ENCODE measurements at regions not wholly inside any gene's neighbourhood (a gene's known extent, or its start where the extent isn't known, plus 50 kb on each side); places are given as distances from the start of the nearest gene placed in this dataset.
"Not testable (repeated sequence)": the region's sequence is repeated elsewhere in the genome, so short reads cannot be mapped to it uniquely, and the experiment has no call there.

DNA sequence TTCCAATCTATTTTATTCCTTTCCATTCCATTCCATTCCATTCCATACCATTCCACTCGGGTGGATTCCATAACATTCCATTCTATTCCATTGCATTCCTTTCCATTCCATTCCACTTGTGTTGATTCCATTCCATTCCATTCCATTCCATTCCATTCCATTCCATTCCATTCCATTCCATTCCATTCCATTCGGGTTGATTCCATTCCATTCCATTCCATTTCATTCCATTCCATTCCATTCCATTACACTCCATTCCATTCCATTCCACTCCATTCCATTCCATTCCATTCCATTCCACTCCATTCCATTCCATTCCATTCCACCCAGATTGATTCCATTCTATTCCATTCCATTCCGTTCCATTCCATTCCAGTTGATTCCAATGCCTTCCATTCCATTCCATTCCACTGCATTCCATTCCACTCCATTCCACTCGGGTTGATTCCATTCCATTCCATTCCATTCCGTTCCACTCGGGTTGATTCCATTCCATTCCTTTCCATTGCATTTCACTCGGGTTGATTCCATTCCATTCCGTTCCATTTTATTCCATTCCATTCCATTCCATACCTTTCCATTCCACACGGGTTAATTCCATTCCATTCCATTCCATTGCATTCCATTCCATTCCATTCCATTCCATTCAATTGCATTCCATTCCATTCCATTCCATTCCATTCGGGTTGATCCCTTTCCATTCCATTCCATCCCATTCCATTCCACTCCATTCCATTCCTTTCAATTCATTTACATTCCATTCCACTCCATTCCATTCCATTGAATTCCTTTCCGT, 168.4 kb downstream of the CWH43 start:
- not testable (repeated sequence) for H3K36me3 ChIP-seq (ENCODE audit: control insufficient read depth, insufficient read depth, low read length)
- 58 to 60% methylated on average over 11 of the region's 11 CpGs for WGBS, 2 experiments (ENCODE audit: insufficient coverage in 2 of 2)
- H3K9me3 ChIP-seq (ENCODE audit: control insufficient read depth, low read length) = peaks cover 74% of the 10 kb centered on the region

GRCh38 chr4:49155270-49155669, 169.2 kb downstream of the CWH43 start:
- H3K4me1 ChIP-seq (ENCODE audit: control insufficient read depth, insufficient read depth, low read length, poor library complexity, severe bottlenecking); H3K4me3 ChIP-seq (ENCODE audit: extremely low read depth, insufficient read depth, low read length, poor library complexity, severe bottlenecking); H3K36me3 ChIP-seq (ENCODE audit: control insufficient read depth, insufficient read depth, low read length); H3K27ac ChIP-seq (ENCODE audit: low read depth, low read length, severe bottlenecking): not testable (repeated sequence)
- WGBS, 2 experiments (ENCODE audit: insufficient coverage in 2 of 2) = 64 to 67% methylated on average over 7 of the region's 7 CpGs
- peaks cover 66% of the 10 kb centered on the region for H3K9me3 ChIP-seq (ENCODE audit: control insufficient read depth, low read length)

More for the DNA sequence above, 168.4 kb downstream of the CWH43 start:
- H3K4me1 ChIP-seq (ENCODE audit: control insufficient read depth, insufficient read depth, low read length, poor library complexity, severe bottlenecking); H3K27ac ChIP-seq (ENCODE audit: low read depth, low read length, severe bottlenecking); H3K4me3 ChIP-seq (ENCODE audit: extremely low read depth, insufficient read depth, low read length, poor library complexity, severe bottlenecking): not testable (repeated sequence)

GRCh38 chr4:49156309-49156708, 170.2 kb downstream of the CWH43 start:
- peaks cover 57% of the 10 kb centered on the region for H3K9me3 ChIP-seq (ENCODE audit: control insufficient read depth, low read length)
- H3K4me1 ChIP-seq (ENCODE audit: control insufficient read depth, insufficient read depth, low read length, poor library complexity, severe bottlenecking); H3K36me3 ChIP-seq (ENCODE audit: control insufficient read depth, insufficient read depth, low read length); H3K27ac ChIP-seq (ENCODE audit: low read depth, low read length, severe bottlenecking); H3K4me3 ChIP-seq (ENCODE audit: extremely low read depth, insufficient read depth, low read length, poor library complexity, severe bottlenecking): not testable (repeated sequence)
- WGBS, 2 experiments (ENCODE audit: insufficient coverage in 2 of 2) = 59 to 68% methylated on average over 4 of the region's 6 CpGs

- H3K36me3 ChIP-seq (ENCODE audit: control insufficient read depth, insufficient read depth, low read length); H3K4me1 ChIP-seq (ENCODE audit: control insufficient read depth, insufficient read depth, low read length, poor library complexity, severe bottlenecking); H3K4me3 ChIP-seq (ENCODE audit: extremely low read depth, insufficient read depth, low read length, poor library complexity, severe bottlenecking); H3K27ac ChIP-seq (ENCODE audit: low read depth, low read length, severe bottlenecking): not testable (repeated sequence)
- WGBS, 2 experiments (ENCODE audit: insufficient coverage in 2 of 2) = 10 to 55% methylated on average over 1 of the region's 2 CpGs
- H3K9me3 ChIP-seq (ENCODE audit: control insufficient read depth, low read length) = peaks cover 45% of the 10 kb centered on the region
These were observed 171.6 kb downstream of the CWH43 start for GRCh38 chr4:49157630-49158029.

- H3K36me3 ChIP-seq (ENCODE audit: control insufficient read depth, insufficient read depth, low read length); H3K27ac ChIP-seq (ENCODE audit: low read depth, low read length, severe bottlenecking); H3K4me1 ChIP-seq (ENCODE audit: control insufficient read depth, insufficient read depth, low read length, poor library complexity, severe bottlenecking); H3K4me3 ChIP-seq (ENCODE audit: extremely low read depth, insufficient read depth, low read length, poor library complexity, severe bottlenecking): not testable (repeated sequence)
- H3K9me3 ChIP-seq (ENCODE audit: control insufficient read depth, low read length) = peaks cover 11% of the 10 kb centered on the region
- 70 to 83% methylated on average over 3 to 14 of the region's 23 CpGs for WGBS, 2 experiments (ENCODE audit: insufficient coverage in 2 of 2)
These were observed 175.1 kb downstream of the CWH43 start for GRCh38 chr4:49161111-49161541.

DNA sequence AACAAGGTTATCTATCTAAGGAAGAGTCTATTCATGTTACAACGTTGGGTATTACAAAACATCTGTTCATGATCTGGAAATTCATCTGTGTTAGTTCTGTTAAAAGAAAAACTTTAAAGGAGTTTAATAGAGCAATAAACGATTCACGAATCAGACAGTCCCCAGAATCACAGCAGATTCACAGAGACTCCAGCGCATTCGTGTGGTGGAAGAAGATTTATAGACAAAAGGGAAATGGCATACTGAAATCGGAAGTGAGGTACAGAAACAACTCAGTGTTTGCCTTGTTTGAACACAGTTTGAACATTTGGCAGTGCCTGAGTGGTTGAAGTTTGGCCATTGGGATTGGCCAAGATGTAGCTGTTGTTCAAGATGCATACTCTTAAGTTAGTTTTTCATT, 178.8 kb downstream of the CWH43 start:
- not testable (repeated sequence) for H3K27ac ChIP-seq (ENCODE audit: low read depth, low read length, severe bottlenecking); H3K9me3 ChIP-seq (ENCODE audit: control insufficient read depth, low read length); H3K4me1 ChIP-seq (ENCODE audit: control insufficient read depth, insufficient read depth, low read length, poor library complexity, severe bottlenecking); H3K4me3 ChIP-seq (ENCODE audit: extremely low read depth, insufficient read depth, low read length, poor library complexity, severe bottlenecking); H3K36me3 ChIP-seq (ENCODE audit: control insufficient read depth, insufficient read depth, low read length)
- 51 to 92% methylated on average over 2 to 3 of the region's 6 CpGs for WGBS, 2 experiments (ENCODE audit: insufficient coverage in 2 of 2)

DNA sequence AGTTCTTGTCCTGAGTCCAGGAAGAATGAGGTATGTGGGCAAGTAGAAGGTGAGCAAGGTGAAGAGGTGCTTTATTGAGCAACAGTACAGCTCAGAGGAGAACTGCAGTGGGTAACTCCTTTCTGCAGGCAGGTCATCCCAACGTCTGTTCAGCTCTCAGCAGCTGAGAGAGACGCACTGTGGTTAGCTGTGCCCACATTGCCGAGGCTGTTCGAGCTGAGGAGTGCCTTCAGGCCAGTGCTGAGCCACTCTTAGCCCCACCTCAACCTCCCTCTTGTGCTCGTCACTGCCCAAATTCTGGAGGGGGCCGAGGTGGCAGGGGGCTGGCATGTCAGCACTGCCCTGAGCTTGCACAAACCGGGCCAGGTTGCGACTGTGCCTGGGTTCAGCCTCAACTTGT, 191.8 kb downstream of the CWH43 start:
- WGBS, 2 experiments (ENCODE audit: insufficient coverage in 2 of 2) = 20 to 76% methylated on average over 1 to 3 of the region's 8 CpGs
- H3K27ac ChIP-seq (ENCODE audit: low read depth, low read length, severe bottlenecking); H3K4me3 ChIP-seq (ENCODE audit: extremely low read depth, insufficient read depth, low read length, poor library complexity, severe bottlenecking); H3K9me3 ChIP-seq (ENCODE audit: control insufficient read depth, low read length); H3K4me1 ChIP-seq (ENCODE audit: control insufficient read depth, insufficient read depth, low read length, poor library complexity, severe bottlenecking); H3K36me3 ChIP-seq (ENCODE audit: control insufficient read depth, insufficient read depth, low read length): not testable (repeated sequence)

DNA sequence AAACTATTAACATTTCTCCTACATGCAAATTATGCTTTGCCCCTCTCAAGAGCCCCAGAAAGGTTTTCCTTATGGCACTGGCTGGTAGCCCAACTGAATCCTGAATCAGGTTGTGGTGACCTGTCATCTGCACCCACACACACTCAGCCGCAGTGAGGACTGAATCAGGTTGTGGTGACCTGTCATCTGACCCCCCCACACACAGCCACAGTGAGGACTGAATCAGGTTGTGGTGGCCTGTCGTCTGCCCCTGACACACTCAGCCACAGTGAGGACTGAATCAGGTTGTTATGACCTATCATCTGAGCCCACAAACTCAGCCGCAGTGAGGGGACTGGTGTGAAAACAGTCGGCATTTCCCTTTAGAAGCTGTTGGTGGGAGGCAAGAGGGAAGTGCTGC, 195.0 kb downstream of the CWH43 start:
- not testable (repeated sequence) for H3K36me3 ChIP-seq (ENCODE audit: control insufficient read depth, insufficient read depth, low read length); H3K4me1 ChIP-seq (ENCODE audit: control insufficient read depth, insufficient read depth, low read length, poor library complexity, severe bottlenecking); H3K4me3 ChIP-seq (ENCODE audit: extremely low read depth, insufficient read depth, low read length, poor library complexity, severe bottlenecking); H3K9me3 ChIP-seq (ENCODE audit: control insufficient read depth, low read length); H3K27ac ChIP-seq (ENCODE audit: low read depth, low read length, severe bottlenecking)
- 100% methylated on average over 1 of the region's 4 CpGs; no CpG with 5 or more reads in 1 of the 2 experiments for WGBS, 2 experiments (ENCODE audit: insufficient coverage in 2 of 2)

DNA sequence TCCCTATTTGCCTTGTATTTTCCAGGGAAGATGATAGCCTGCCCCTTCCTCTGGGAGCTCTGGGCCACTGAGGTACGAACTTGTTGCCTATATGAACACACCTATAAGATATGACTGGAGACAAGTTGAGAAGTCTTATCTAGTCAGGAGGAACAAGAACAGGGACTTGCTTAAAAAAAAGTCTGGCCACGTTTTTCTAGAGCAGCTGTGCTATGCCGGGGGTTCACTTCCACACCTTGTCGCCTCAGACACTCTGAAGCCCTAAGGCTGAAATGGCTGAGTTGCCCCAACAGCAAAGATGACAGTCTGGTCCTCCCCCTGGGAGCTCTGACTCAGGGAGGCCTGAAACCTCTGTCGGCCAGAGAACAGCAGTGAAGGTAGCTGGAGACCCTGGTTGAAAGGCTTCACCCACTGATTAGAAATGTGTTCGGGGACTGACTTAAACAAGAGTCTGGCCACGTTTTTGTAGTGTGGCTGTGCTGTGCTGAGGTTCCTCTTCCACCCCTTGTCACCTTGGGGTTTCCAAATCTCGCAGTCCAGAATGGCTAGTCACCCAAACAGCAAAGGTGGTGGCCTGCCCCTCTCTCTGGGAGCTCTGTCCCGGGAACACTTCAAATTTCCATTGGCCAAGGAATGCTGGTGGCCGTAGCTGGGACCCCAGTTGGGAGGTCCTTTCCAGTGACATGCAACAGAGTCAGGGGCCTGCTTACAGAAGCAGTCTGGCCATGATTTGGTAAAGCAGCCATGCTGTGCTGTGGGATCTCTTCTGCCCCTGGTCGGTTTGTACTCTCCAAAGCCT, 225.5 kb downstream of the CWH43 start:
- H3K9me3 ChIP-seq (ENCODE audit: control insufficient read depth, low read length) = peaks cover 44% of the 10 kb centered on the region
- not testable (repeated sequence) for H3K27ac ChIP-seq (ENCODE audit: low read depth, low read length, severe bottlenecking); H3K4me1 ChIP-seq (ENCODE audit: control insufficient read depth, insufficient read depth, low read length, poor library complexity, severe bottlenecking); H3K4me3 ChIP-seq (ENCODE audit: extremely low read depth, insufficient read depth, low read length, poor library complexity, severe bottlenecking); H3K36me3 ChIP-seq (ENCODE audit: control insufficient read depth, insufficient read depth, low read length)
- 39 to 45% methylated on average over 9 to 11 of the region's 11 CpGs for WGBS, 2 experiments (ENCODE audit: insufficient coverage in 2 of 2)

DNA sequence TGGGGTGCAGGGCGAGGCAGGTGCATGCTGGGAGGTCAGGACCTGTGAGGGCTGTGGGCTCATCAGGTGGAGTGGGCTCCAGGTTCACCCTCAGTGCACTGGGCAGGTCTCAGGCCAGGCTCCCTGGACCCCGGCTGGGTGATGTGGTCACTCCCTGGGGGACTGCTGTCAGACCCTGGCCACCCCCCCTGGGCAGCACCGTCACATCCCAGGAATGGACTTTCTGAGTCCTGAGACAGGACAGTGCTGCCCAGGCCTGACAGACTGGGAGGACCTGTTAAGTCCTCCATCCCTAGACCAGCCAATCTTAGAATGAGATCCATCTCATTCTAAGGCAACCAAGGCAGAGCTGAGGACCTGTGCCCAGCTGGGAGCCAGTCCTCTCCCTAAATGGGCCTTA, 227.2 kb downstream of the CWH43 start:
- H3K4me3 ChIP-seq (ENCODE audit: extremely low read depth, insufficient read depth, low read length, poor library complexity, severe bottlenecking); H3K36me3 ChIP-seq (ENCODE audit: control insufficient read depth, insufficient read depth, low read length); H3K27ac ChIP-seq (ENCODE audit: low read depth, low read length, severe bottlenecking); H3K4me1 ChIP-seq (ENCODE audit: control insufficient read depth, insufficient read depth, low read length, poor library complexity, severe bottlenecking): not testable (repeated sequence)
- 16 to 54% methylated on average over 2 of the region's 3 CpGs for WGBS, 2 experiments (ENCODE audit: insufficient coverage in 2 of 2)
- peaks cover 47% of the 10 kb centered on the region for H3K9me3 ChIP-seq (ENCODE audit: control insufficient read depth, low read length)

DNA sequence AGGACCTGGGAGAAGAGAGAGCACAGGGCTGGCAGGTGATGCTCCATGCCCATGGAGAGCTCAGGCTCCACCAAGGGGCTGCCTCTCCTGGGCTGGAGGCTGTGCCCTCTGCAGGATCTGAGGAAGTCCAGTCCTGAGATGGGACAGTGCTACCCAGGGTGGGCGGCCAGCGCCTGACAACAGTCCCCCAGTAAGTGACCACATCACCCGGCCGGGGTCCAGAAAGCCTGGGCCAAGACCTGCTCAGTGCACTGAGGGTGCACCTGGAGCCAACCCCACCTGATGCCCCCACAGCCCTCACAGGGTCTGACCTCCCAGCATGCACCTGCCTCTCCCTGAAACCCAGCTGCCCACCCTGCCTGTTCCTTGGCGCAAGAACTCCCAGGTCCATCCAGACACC, 227.7 kb downstream of the CWH43 start:
- H3K4me3 ChIP-seq (ENCODE audit: extremely low read depth, insufficient read depth, low read length, poor library complexity, severe bottlenecking); H3K4me1 ChIP-seq (ENCODE audit: control insufficient read depth, insufficient read depth, low read length, poor library complexity, severe bottlenecking); H3K36me3 ChIP-seq (ENCODE audit: control insufficient read depth, insufficient read depth, low read length); H3K27ac ChIP-seq (ENCODE audit: low read depth, low read length, severe bottlenecking): not testable (repeated sequence)
- 80 to 89% methylated on average over 5 of the region's 5 CpGs for WGBS, 2 experiments (ENCODE audit: insufficient coverage in 2 of 2)
- peaks cover 43% of the 10 kb centered on the region for H3K9me3 ChIP-seq (ENCODE audit: control insufficient read depth, low read length)

Measured in mesodermal cell (in vitro differentiated cells).